OCI-LY3 (cell line): ENCODE measurements at regions not wholly inside any gene's neighbourhood (a gene's known extent, or its start where the extent isn't known, plus 50 kb on each side); places are given as distances from the start of the nearest gene placed in this dataset.

Source experiments
- H2AFZ ChIP-seq: fragments of 200-600, 300-600 bp; shearing (Covaris generic); 2 replicates; pipeline ENCODE4 v1.6.0; 2014; ENCODE audit warnings: antibody characterized with exemption, low read depth, low read length
- H3K27ac ChIP-seq: fragments of 200-600, 300-600 bp; sonication (generic); 2 replicates; pipeline ENCODE4 v1.5.1; 2014; ENCODE audit warnings: mild to moderate bottlenecking, low read length, moderate library complexity, mixed read lengths
- H3K27me3 ChIP-seq: fragments of 200-600, 300-600 bp; sonication (generic); 2 replicates; pipeline ENCODE4 v1.6.1; 2014; ENCODE audit warnings: low read depth, low read length, mixed read lengths
- H3K36me3 ChIP-seq: fragments of 200-600, 300-600 bp; sonication (generic); replicated peaks from 2 replicates; pipeline ENCODE3; 2014; ENCODE audit warnings: low read depth, low read length, mixed read lengths
- H3K4me1 ChIP-seq: fragments of 300-600, 200-600 bp; sonication (generic); 2 replicates; pipeline ENCODE4 v1.6.1; 2014; ENCODE audit warnings: low read length, mixed read lengths
- H3K4me2 ChIP-seq: fragments of 200-600, 300-600 bp; sonication (generic); 2 replicates; pipeline ENCODE4 v1.6.1; 2014; ENCODE audit warnings: low read length, mixed read lengths
- H3K4me3 ChIP-seq: fragments of 300-600, 200-600 bp; sonication (generic); 2 replicates; pipeline ENCODE4 v1.5.1; 2014; ENCODE audit warnings: antibody characterized with exemption, mild to moderate bottlenecking, low read length, moderate library complexity
- H3K79me2 ChIP-seq: fragments of 300-600, 200-600 bp; shearing (Covaris generic); 2 replicates; pipeline ENCODE4 v1.6.1; 2014; ENCODE audit warnings: mild to moderate bottlenecking, low read length, mixed read lengths
- H3K9ac ChIP-seq: fragments of 300-600, 200-600 bp; shearing (Covaris generic); 2 replicates; pipeline ENCODE4 v1.6.0; 2014; ENCODE audit warnings: mild to moderate bottlenecking, low read length, moderate library complexity
- H3K9me3 ChIP-seq: fragments of 200-600, 300-600 bp; shearing (Covaris generic); 2 replicates; pipeline ENCODE4 v1.6.1; 2014; ENCODE audit warnings: low read length, mixed read lengths; ENCODE audit not compliant: insufficient read depth
- H4K20me1 ChIP-seq: fragments of 200-600, 300-600 bp; sonication (generic); 2 replicates; pipeline ENCODE4 v1.6.1; 2016; ENCODE audit warnings: low read length, mixed read lengths; ENCODE audit not compliant: insufficient read depth
- CTCF ChIP-seq: fragments of 200-600, 300-600 bp; sonication (generic); IDR thresholded peaks from 2 replicates; pipeline ENCODE4 v1.5.1; 2014; ENCODE audit warnings: antibody characterized with exemption, low read length, low read depth
- EZH2phosphoT487 ChIP-seq: fragments of 200-600 bp; shearing (Covaris generic); IDR thresholded peaks from 2 replicates; pipeline ENCODE4 v1.6.1; 2018; ENCODE audit warnings: antibody characterized with exemption, mixed run types, low read depth

GRCh38 chr13:44280456-44280855 lies 93.2 kb upstream of the SERP2 start:
- no peak overlapping the region for H3K9ac ChIP-seq
- H2AFZ ChIP-seq, result no peak overlapping the region
- no peak overlapping the region for H3K4me2 ChIP-seq

DNA sequence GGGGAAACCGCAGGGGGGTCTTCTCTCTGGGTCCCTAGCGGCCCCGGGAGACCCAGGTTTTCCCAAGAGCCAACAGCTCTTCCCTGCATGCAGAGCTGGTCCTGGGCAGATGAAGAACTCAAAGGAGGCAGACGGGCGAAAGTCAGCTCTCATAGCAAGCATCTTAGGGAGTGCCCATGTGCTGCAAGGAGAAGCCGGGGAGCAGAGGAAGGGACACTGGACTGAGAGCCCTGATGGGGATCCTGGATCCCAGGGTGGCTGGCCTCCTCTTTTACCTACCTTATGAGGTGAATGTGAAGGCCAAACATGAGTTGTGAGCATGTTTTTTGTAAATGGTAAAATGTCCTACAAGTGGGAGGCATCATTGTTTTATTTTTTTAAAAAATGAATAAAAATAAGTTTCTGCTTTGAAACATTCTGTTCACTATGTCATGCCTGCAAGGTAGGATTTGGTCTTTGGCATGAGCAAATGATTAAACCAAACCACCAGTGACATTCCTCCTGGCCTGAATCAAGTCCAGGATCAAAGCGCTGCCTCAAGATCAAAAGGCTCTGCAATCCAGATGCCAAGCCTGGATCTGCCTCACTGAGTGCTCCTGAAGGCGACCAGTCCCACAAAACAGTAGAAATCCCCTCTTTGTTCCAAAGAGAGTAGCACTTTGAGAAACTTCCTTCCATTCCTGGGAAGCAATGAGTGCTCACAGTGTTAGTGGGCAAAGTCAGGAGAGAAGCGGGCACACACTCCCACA lies 92.2 kb upstream of the SERP2 start:
- Histone ChIP-seq H3K9ac (no peak overlapping the region), H3K4me3 (no peak overlapping the region), H3K4me1 (no peaks in the 10 kb centered on the region), H2AFZ (no peak overlapping the region), H3K27me3 (peaks cover 66% of the 10 kb centered on the region), H3K27ac (no peak overlapping the region), H3K36me3 (no peaks in the 10 kb centered on the region), H3K79me2 (no peaks in the 10 kb centered on the region), H3K4me2 (no peak overlapping the region), H4K20me1 (no peaks in the 10 kb centered on the region), H3K9me3 (no peaks in the 10 kb centered on the region)
- TF ChIP-seq CTCF (no peak), EZH2phosphoT487 (no peak)

More at GRCh38 chr13:44280456-44280855, 93.2 kb upstream of the SERP2 start:
- Histone ChIP-seq H3K27me3 (peaks cover 58% of the 10 kb centered on the region), H3K79me2 (no peaks in the 10 kb centered on the region), H3K9me3 (no peaks in the 10 kb centered on the region), H3K4me1 (no peaks in the 10 kb centered on the region), H3K36me3 (no peaks in the 10 kb centered on the region), H4K20me1 (no peaks in the 10 kb centered on the region), H3K27ac (no peak overlapping the region), H3K4me3 (no peak overlapping the region)
- TF ChIP-seq EZH2phosphoT487 (no peak), CTCF (no peak)

GRCh38 chr13:44283600-44283999 lies 90.0 kb upstream of the SERP2 start:
- no peaks in the 10 kb centered on the region for H3K9me3 ChIP-seq
- H3K36me3 ChIP-seq, result no peaks in the 10 kb centered on the region
- peaks cover 79% of the 10 kb centered on the region for H3K27me3 ChIP-seq
- no peaks in the 10 kb centered on the region for H4K20me1 ChIP-seq
- H3K27ac ChIP-seq, result no peak overlapping the region
- no peaks in the 10 kb centered on the region for H3K4me1 ChIP-seq
- no peaks in the 10 kb centered on the region for H3K79me2 ChIP-seq
- TF ChIP-seq EZH2phosphoT487 (no peak), CTCF (no peak)
- no peak overlapping the region for H2AFZ ChIP-seq
- H3K9ac ChIP-seq, result no peak overlapping the region
- H3K4me3 ChIP-seq, result no peak overlapping the region
- no peak overlapping the region for H3K4me2 ChIP-seq

GRCh38 chr13:44287958-44288357 lies 85.7 kb upstream of the SERP2 start:
- no peaks in the 10 kb centered on the region for H4K20me1 ChIP-seq
- no peaks in the 10 kb centered on the region for H3K4me1 ChIP-seq
- H3K9me3 ChIP-seq, result no peaks in the 10 kb centered on the region
- H2AFZ ChIP-seq, result no peak overlapping the region
- H3K79me2 ChIP-seq, result no peaks in the 10 kb centered on the region
- H3K36me3 ChIP-seq, result no peaks in the 10 kb centered on the region
- no peak overlapping the region for H3K4me2 ChIP-seq
- peaks cover 87% of the 10 kb centered on the region for H3K27me3 ChIP-seq
- no peak overlapping the region for H3K4me3 ChIP-seq
- H3K9ac ChIP-seq, result no peak overlapping the region
- TF ChIP-seq EZH2phosphoT487 (no peak), CTCF (no peak)
- no peak overlapping the region for H3K27ac ChIP-seq
